Breast epithelium (tissue), 4 donors: ENCODE measurements at regions not wholly inside any gene's neighbourhood (a gene's known extent, or its start where the extent isn't known, plus 50 kb on each side); places are given as distances from the start of the nearest gene placed in this dataset.

Experiments used
- DNase-seq, 2 donors: peaks; one replicate each; pipeline ENCODE4 v3.0.0-alpha.2; 2019; ENCODE audit warnings: low spot score in 2 of 2
- H3K27ac ChIP-seq, 2 donors: fragments of 200-600 bp; sonication (generic) in 1 of 2; one replicate each; pipeline ENCODE4 v1.5.1; 2016 to 2019; ENCODE audit warnings: mild to moderate bottlenecking in 1 of 2
- H3K27me3 ChIP-seq, 2 donors: fragments of 200-600 bp; sonication (generic) in 1 of 2; one replicate each; pipeline versions ENCODE4 v1.5.1 to v1.6.0; 2017 to 2019; ENCODE audit warnings: control low read depth in 1 of 2, mild to moderate bottlenecking in 1 of 2
- H3K36me3 ChIP-seq: fragments of 200-600 bp; one replicate; pipeline ENCODE4 v1.5.1; 2019
- H3K4me1 ChIP-seq, 2 donors: fragments of 200-600 bp; sonication (generic); one replicate each; pipeline ENCODE4 v1.5.1; 2016 to 2019; ENCODE audit warnings: control low read depth in 1 of 2
- H3K4me3 ChIP-seq, 3 donors: fragments of 200-600 bp; sonication (generic); 1 replicate in 2 of 3; 2 replicates in 1 of 3; pipeline ENCODE4 v1.5.1; 2016 to 2019; ENCODE audit warnings: mild to moderate bottlenecking in 3 of 3, moderate library complexity in 2 of 3
- H3K9me3 ChIP-seq, 2 donors: fragments of 200-600 bp; sonication (generic) in 1 of 2; one replicate each; pipeline ENCODE4 v1.5.1; 2016 to 2019; ENCODE audit warnings: control low read depth in 1 of 2
- POLR2A ChIP-seq: fragments of 450-650 bp; IDR thresholded peaks from one replicate; pipeline ENCODE4 v1.6.1; 2016; ENCODE audit warnings: antibody characterized with exemption, mild to moderate bottlenecking, moderate library complexity
- POLR2AphosphoS5 ChIP-seq, 3 donors: sonication (generic); formaldehyde crosslinking; IDR thresholded peaks; one replicate each; pipeline ENCODE4 v1.6.1; 2017; ENCODE audit warnings: antibody characterized with exemption in 3 of 3
- intact Hi-C: fragments of 100-400 bp; cut with DNase I; formaldehyde crosslinking; loops from one replicate; pipeline ENCODE4 v1.15.1; 2023; ENCODE audit warnings: low total_unique reads
- TF ChIP-seq, protein P1 (sequence below), 3 donors: fragments of 450-650 bp; IDR thresholded peaks; one replicate each; pipeline ENCODE4 v1.5.1; 2016 to 2017; ENCODE audit warnings: antibody characterized with exemption in 3 of 3, mild to moderate bottlenecking in 3 of 3, moderate library complexity in 3 of 3

DNA sequence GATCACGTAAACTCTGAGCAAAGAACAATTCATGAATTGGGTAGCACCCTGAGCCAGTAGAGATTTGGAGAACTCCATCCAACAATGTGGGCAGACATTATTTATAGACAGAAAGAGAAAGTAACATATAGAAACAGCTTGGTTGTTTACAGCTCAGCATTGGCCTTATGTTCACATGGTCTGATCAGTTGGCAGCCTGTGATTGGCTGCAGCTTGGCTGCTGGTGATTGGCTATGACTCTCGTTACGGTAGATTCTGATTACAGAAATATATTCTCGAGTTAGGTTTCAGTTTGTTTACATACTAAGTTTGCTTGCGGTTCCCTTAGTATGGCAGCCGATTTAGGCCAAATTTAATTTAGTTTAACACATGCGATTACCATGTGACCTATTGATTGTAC, 663.4 kb downstream of the RAPGEF2 start:
- Histone ChIP-seq H3K27me3 (no peaks in the 10 kb centered on the region), H3K4me3 (no peak overlapping the region), H3K36me3 (no peaks in the 10 kb centered on the region), H3K4me1 (no peaks in the 10 kb centered on the region), H3K27ac (no peak overlapping the region), H3K9me3 (no peaks in the 10 kb centered on the region)
- DNase-seq: no peak
- intact Hi-C loops: no loop called here
- no peak for TF ChIP-seq POLR2AphosphoS5 (IDR thresholded peaks at IDR 0.05)
- TF ChIP-seq POLR2A: no peak
- TF ChIP-seq, protein P1, sequence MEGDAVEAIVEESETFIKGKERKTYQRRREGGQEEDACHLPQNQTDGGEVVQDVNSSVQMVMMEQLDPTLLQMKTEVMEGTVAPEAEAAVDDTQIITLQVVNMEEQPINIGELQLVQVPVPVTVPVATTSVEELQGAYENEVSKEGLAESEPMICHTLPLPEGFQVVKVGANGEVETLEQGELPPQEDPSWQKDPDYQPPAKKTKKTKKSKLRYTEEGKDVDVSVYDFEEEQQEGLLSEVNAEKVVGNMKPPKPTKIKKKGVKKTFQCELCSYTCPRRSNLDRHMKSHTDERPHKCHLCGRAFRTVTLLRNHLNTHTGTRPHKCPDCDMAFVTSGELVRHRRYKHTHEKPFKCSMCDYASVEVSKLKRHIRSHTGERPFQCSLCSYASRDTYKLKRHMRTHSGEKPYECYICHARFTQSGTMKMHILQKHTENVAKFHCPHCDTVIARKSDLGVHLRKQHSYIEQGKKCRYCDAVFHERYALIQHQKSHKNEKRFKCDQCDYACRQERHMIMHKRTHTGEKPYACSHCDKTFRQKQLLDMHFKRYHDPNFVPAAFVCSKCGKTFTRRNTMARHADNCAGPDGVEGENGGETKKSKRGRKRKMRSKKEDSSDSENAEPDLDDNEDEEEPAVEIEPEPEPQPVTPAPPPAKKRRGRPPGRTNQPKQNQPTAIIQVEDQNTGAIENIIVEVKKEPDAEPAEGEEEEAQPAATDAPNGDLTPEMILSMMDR (IDR thresholded peaks at IDR 0.05): no peak

GRCh38 chr4:159767406-159767805, 664.5 kb downstream of the RAPGEF2 start:
- Histone ChIP-seq H3K9me3 (no peaks in the 10 kb centered on the region), H3K4me3 (no peak overlapping the region), H3K4me1 (no peaks in the 10 kb centered on the region), H3K27me3 (no peaks in the 10 kb centered on the region), H3K36me3 (no peaks in the 10 kb centered on the region), H3K27ac (no peak overlapping the region)
- TF ChIP-seq POLR2AphosphoS5 (IDR thresholded peaks at IDR 0.05): no peak
- TF ChIP-seq, protein P1 (IDR thresholded peaks at IDR 0.05): no peak
- no peak for DNase-seq
- intact Hi-C loops: no loop called here

DNA sequence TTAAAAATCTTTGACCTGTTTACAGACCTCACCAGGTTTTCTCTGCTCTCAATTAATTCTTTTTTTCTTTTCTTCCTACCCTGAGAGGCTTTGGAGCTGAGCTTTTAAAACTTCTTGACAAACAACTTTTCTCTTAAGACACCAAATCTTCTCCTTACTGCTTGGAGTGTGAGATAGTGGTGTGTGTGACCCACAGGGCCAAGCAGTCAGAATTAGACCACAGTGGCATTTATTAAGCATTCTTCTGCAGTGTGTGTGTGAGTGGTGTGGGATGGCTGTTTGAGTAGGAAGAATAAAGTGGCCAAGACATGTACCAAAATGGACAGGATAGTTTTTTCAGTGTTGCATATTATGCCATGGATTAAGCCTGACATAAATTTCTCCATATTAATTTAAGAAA, 665.1 kb downstream of the RAPGEF2 start:
- H3K27ac ChIP-seq: no peak overlapping the region

DNA sequence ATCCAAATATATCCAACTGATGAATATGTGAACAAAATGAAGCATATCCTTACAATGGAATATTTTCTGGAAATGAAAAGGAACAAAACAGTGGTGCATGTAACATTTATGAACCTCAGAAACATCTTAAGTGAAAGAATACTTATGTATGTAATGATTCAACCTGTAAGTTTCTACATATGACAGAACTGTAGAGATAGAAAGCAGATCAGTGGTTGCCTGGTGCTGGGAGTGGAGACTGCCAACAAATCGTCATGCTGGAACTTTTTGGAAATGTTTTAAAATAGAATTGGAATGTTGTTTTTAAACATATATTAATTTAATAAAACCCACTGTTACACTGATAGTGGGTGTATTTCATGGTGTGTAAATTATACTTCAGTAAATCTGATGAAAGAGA, 667.5 kb downstream of the RAPGEF2 start:
- Histone ChIP-seq H3K27me3 (no peaks in the 10 kb centered on the region), H3K4me3 (no peak overlapping the region), H3K9me3 (no peaks in the 10 kb centered on the region), H3K4me1 (no peaks in the 10 kb centered on the region), H3K36me3 (no peaks in the 10 kb centered on the region), H3K27ac (no peak overlapping the region)
- no peak for DNase-seq
- TF ChIP-seq, protein P1 (IDR thresholded peaks at IDR 0.05): no peak
- TF ChIP-seq POLR2A: no peak
- no peak for TF ChIP-seq POLR2AphosphoS5 (IDR thresholded peaks at IDR 0.05)
- intact Hi-C loops: loop anchor here (10.0 kb wide), 1 partner anchor 1314 kb away; no protein-coding TSS in a partner anchor

More for the DNA sequence above, 665.1 kb downstream of the RAPGEF2 start:
- DNase-seq: no peak
- H3K4me3 ChIP-seq: no peak overlapping the region
- TF ChIP-seq, protein P1 (IDR thresholded peaks at IDR 0.05): no peak
- TF ChIP-seq POLR2AphosphoS5 (IDR thresholded peaks at IDR 0.05): no peak
- no peak for TF ChIP-seq POLR2A
- H3K36me3 ChIP-seq: no peaks in the 10 kb centered on the region
- H3K9me3 ChIP-seq: no peaks in the 10 kb centered on the region
- no peaks in the 10 kb centered on the region for H3K4me1 ChIP-seq
- no peaks in the 10 kb centered on the region for H3K27me3 ChIP-seq
- intact Hi-C loops: no loop called here

DNA sequence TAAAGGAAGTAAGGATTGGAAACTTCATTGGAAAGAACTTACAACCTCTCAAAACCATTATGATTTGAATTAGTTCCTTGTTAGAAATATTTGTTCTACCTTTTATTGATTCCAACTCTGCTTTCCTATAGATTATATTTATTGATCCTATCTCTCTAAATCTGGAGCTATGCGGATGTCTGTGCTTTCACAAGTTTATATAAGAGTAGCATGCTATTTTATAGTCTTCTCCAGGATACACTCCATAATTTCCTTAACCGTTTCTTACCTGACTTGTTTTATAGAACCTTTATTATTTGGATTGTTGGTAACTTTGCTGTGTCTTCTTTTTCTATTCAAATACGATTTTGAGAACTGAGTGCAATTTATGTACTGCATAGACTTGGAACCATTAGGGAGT, 668.1 kb downstream of the RAPGEF2 start:
- Histone ChIP-seq H3K27ac (no peak overlapping the region), H3K27me3 (no peaks in the 10 kb centered on the region), H3K4me1 (no peaks in the 10 kb centered on the region), H3K9me3 (no peaks in the 10 kb centered on the region), H3K36me3 (no peaks in the 10 kb centered on the region), H3K4me3 (no peak overlapping the region)
- TF ChIP-seq POLR2A (no peak), POLR2AphosphoS5 (IDR thresholded peaks at IDR 0.05) (no peak)
- TF ChIP-seq, protein P1 (IDR thresholded peaks at IDR 0.05): no peak
- intact Hi-C loops: loop anchor here (10.0 kb wide), 1 partner anchor 1314 kb away; no protein-coding TSS in a partner anchor
- no peak for DNase-seq
